NCI-H446 (cell line): ENCODE measurements at regions not wholly inside any gene's neighbourhood (a gene's known extent, or its start where the extent isn't known, plus 50 kb on each side); places are given as distances from the start of the nearest gene placed in this dataset.
"Not testable (repeated sequence)": the region's sequence is repeated elsewhere in the genome, so short reads cannot be mapped to it uniquely, and the experiment has no call there.

Experiments used
- DNase-seq, 2 experiments: peaks; one replicate each; lab custom pipeline; 2025; lab: John Stamatoyannopoulos, UW

- no peak for DNase-seq
Observed at GRCh38 chr6:134604014-134604676, 286.2 kb upstream of the SGK1 start.

- DNase-seq: no peak
Observed at GRCh38 chr6:134603561-134603960, 285.6 kb upstream of the SGK1 start.

DNA sequence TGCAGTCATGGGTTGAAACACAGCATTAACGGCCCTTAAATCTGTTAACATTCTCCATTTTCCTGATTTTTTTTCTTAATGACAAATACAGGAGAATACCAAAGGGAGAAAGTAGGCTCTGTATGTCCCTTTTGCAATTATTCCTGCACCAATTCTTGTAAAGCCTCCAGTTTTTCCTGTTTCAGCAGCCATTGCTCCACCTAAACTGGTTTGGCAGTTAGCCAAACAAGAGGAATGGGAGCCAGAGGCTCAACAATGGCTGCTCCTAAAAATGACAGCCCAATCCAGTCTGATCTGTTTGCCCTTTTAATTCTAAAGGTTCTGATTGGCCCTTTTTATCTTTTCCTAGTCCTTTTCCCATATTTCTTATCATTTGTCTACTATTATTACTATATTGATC lies 284.2 kb upstream of the SGK1 start:
- no peak for DNase-seq

DNA sequence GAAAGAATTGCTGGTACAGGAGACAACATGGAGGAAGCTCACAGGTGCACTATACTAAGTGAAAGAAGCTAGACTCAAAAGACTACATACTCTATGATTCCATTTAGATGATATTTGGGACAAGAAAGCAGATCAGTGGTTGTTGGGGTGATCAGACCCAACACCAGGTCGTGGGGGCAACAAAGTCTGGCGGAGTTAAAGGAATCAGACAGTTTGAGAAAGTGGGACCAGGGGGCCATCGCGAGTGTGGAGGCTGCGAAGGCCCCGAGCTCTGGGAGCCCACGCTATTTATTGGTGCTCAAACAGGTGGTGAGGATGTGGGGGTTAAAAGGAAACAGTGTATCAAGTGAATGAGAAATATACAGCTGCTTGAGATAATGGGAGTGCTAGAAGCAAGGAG lies 282.8 kb upstream of the SGK1 start:
- DNase-seq: no peak

GRCh38 chr6:134599079-134599478 lies 281.2 kb upstream of the SGK1 start:
- no peak for DNase-seq

DNA sequence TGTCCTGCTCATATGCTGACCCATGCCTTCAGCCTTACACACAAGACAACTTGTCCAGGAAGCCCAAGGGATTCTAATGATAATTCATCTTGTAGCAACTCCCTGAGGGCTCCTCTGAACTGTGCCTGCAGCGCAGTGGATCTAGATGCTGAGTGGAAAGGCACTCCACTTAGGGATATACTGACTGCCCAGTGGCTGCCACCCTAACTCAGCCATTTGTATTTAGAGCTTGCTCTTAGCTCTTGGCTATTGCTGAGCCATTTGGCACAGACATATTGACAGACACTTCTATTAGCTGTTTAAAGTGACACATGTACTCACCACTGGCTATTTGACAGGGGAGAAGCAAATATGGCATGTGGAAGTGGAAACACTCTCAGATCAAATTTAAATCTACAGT lies 278.3 kb upstream of the SGK1 start:
- no peak for DNase-seq

- no peak for DNase-seq
Observed at GRCh38 chr6:134594881-134595280, 277.0 kb upstream of the SGK1 start.

- DNase-seq: no peak
Observed at GRCh38 chr6:134593887-134594286, 276.0 kb upstream of the SGK1 start.

GRCh38 chr6:134593442-134593841 lies 275.5 kb upstream of the SGK1 start:
- DNase-seq: no peak

DNA sequence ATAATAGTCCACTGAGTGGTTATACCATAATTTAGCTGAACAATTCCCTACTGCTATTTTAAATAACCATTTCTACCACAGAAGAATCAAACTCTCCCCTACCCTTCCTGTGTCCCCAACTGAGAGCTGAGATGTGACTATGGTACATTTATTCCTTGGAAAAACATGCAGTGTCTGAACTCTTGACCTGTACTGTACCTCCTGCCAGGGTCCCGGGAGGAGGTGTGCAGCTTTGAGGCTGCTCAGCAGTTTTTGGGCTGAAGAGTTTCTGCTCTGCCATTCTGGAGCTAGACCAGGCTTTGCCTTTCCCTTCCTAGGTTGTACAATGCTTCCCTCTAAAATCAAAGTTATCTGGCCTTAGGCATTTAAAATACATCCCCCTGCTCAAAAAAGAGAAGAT lies 275.1 kb upstream of the SGK1 start:
- DNase-seq: no peak

GRCh38 chr6:134590449-134590848 lies 272.5 kb upstream of the SGK1 start:
- DNase-seq: no peak

DNA sequence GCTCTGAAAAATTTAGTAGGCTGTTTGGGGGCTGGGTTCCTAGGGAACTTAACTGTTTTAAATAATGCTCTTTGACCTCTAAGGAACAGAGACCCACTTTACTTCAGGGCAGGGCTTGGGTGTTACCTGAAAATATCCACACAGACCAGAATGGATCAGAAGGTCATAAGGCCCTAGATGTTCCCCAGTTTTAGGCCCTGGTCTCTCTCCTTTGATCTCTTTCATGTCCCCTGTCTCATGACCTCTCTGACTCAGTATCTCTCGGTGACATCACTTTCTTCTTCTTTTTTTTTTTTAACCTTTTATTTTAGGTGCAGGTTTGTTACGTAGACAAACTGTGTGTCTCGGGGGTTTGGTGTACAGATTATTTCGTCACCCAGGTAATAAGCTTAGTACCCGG lies 272.1 kb upstream of the SGK1 start:
- no peak for DNase-seq

DNA sequence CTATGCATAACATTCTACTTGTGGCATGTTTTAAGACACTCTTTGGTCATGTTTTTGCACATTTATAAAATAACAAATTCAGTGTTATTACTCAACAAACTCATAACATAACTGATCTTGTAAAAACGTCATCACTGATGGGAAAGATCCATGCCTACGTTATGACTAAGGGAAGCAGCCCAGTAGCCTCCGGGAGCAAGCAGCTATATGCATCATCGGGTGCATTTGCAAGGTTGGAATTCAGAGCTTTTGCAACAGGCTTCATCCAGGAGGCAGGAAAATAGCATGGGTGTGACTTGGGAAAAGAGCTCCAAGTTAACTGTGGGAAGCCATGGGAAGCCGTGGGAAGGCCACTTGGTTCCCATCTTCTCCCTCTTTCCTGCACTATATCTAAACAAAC lies 271.6 kb upstream of the SGK1 start:
- DNase-seq: no peak

- DNase-seq: no peak
Observed at GRCh38 chr6:134588267-134588666, 270.4 kb upstream of the SGK1 start.

- DNase-seq: no peak
Observed at GRCh38 chr6:134585517-134585873, 267.6 kb upstream of the SGK1 start.

DNA sequence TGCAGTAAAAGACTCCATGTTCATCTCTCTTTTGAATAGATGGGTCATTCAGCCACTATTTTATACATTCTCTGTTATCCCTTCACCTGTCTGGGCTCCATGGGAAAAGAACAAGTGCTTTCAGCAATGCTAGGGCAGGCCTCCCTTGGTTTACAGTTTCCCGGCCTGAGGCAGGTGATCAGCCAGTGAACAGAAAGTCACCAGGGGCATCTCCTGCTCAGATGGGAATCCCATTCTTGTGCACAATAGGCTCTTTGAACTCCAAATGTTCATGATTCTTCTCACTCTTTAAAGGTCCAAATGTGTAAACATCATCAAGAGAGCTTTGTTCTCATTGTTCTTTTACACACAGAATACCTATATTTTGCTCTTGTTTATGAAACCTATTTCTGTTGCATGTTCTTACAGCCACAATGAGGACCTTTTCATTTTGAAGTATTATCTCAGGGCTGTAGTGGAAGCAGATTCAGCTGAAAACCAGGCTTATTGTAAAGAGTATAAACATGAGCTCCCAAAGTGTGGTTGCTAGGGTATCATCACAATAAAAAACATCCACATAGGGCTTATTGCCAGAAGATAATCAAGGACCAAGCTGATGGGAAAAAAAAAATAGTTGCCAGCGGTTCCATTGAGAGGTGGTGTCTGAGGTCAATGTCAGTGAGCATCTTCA lies 267.1 kb upstream of the SGK1 start:
- DNase-seq: no peak

DNA sequence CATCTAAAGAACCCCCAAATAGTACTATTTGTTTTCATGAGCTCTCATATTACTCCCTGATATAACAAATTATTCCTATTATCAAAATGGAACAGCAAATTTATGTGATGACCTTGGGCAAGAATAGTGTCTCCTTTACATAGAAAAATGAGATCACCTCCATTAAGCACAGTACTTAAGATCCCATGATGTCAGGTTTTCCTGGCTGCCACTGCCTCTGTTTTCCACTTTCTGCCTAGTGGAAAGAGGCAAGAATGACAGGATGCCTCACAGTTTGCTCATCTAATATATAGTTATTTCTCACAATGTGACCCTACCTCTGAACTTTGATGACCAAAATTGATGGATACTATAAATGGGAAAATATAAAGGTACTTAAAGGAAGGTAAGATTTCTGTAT lies 260.1 kb upstream of the SGK1 start:
- no peak for DNase-seq

DNA sequence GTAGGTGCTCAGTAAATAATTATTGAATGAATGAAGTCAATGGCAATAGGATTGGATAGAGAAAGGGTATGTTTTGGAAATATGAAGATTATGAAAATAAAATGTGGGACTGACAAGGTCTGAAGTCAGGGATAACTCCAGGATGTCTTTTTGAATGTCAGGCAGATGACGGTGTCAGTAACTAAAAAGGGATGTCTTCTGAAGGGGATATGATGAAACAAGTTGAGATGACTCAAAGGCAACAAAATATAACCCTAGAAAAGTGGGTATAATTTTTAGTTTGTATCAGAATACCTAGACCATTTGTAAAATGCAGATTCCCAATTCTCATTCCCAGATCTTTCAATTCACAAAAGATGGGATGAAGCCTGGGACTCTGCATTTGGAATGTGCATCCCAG lies 257.3 kb upstream of the SGK1 start:
- DNase-seq: no peak

GRCh38 chr6:134574491-134574890 lies 256.6 kb upstream of the SGK1 start:
- DNase-seq: no peak

DNA sequence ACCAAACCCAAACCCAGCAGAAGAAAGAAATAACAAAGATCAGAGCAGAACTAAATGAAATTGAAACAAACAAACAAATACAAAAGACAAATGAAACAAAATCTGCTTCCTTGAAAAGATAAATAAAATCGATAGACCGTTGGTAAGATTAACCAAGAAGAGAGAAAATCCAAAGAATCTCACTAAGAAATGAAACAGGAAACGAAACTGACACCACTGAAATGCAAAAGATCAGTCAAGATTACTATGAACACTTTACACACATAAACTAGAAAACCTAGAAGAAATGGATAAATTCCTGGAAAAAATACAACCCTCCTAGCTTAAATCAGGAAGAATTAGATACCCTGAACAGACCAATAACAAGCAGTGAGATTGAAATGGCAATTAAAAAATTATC lies 252.1 kb upstream of the SGK1 start:
- DNase-seq: not testable (repeated sequence)

DNA sequence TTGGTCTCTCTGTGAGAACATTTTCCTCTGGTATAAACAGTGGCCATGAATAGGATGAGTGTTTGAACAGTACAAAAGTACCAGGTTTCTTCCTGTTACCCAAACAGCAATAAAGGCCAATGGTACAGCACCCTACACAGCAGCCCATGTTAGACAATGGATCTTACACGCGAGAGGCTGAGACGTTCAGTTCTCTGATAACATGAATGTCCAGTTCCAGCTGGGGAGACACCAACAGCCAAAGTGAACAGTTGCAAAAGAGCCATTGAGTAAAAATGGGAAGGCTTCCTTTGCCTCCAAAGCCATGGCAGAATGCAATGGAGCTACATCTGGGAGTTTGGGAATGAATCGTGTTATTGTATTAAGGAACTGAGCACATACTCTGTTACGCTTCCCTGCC lies 246.8 kb upstream of the SGK1 start:
- DNase-seq: no peak

- no peak for DNase-seq
Observed at GRCh38 chr6:134560019-134560418, 242.1 kb upstream of the SGK1 start.

DNA sequence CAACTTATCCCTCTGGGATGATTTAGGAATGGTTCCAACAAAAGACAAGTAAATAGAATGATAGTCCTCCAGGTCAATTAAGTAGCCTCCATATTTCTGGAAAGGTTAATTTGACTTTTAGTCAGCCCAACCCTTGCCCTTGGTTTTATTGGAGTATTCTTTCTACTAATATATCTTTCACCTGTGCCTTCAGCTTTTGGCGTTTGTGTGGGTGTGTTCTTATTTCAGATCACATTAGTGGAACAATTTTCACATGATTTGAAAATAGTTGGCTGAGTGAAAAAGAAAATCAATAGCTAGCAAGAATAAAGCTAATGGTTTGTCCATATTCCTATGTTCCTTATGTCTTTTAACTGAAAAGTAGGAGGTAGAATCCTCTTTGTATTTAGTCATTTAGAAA lies 239.6 kb upstream of the SGK1 start:
- no peak for DNase-seq

DNA sequence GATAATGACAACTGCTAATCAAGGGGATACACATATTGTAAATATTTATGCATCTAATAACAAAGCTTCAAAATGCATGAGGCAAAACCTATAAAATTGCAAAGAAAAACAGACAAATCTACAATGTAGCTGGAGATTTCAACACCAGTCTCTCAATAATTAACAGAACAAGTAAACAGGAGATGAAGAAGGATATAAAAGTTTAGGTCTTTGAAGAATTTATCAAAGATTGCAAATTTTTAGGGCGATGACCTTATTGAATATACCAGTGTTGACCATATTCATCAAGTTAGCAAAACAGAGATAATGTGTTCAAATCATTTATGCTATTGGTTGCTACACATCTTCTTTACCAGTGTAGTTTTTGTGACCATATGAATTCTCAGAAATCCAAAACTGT lies 237.8 kb upstream of the SGK1 start:
- DNase-seq: no peak
